ENCODE measurements at regions not wholly inside any gene's neighbourhood (a gene's known extent, or its start where the extent isn't known, plus 50 kb on each side); places are given as distances from the start of the nearest gene placed in this dataset.

- no peak overlapping the region for H3K4me3 ChIP-seq
- peaks cover 0 to 9% (median under 1%) of the 10 kb centered on the region in 10 experiments; a peak in 4 of 20 replicates for H3K4me1 ChIP-seq
- TF ChIP-seq Cebpa-rat (IDR thresholded peaks at IDR 0.05), result no peak
- no peaks in the 10 kb centered on the region for H3K36me3 ChIP-seq
- H3K9ac ChIP-seq, result no peak overlapping the region
- peaks cover 0 to 11% (median 5%) of the 10 kb centered on the region in 11 experiments; a peak in 5 of 22 replicates for H3K9me3 ChIP-seq (replicated peaks in 1 of 11)
- no peak overlapping the region for H3K4me2 ChIP-seq
- H4K20me1 ChIP-seq, result no peaks in the 10 kb centered on the region
- no peak overlapping the region for H3K27ac ChIP-seq
- no peaks in the 10 kb centered on the region for H3K27me3 ChIP-seq
Measured at GRCh38 chr20:17790296-17790695, 90.5 kb downstream of the BANF2 start.

- Histone ChIP-seq H3K36me3 (no peaks in the 10 kb centered on the region), H3K4me2 (no peak overlapping the region), H3K4me3 (no peak overlapping the region), H3K9me3 (replicated peaks in 1 of 11) (no peaks in the 10 kb centered on the region), H3K4me1 (peaks cover 6 to 18% (median 11%) of the 10 kb centered on the region in 10 experiments; a peak in 12 of 20 replicates), H4K20me1 (no peaks in the 10 kb centered on the region), H3K27me3 (no peaks in the 10 kb centered on the region), H3K9ac (no peak overlapping the region), H3K27ac (no peak overlapping the region)
- no peak for TF ChIP-seq Cebpa-rat (IDR thresholded peaks at IDR 0.05)
Measured at GRCh38 chr20:17787816-17788215, 88.0 kb downstream of the BANF2 start.

- H3K36me3 ChIP-seq, result no peaks in the 10 kb centered on the region
- no peak for TF ChIP-seq Cebpa-rat (IDR thresholded peaks at IDR 0.05)
- no peak overlapping the region for H3K27ac ChIP-seq
Measured at GRCh38 chr20:17786221-17786718, 86.5 kb downstream of the BANF2 start.

More at GRCh38 chr20:17786221-17786718, 86.5 kb downstream of the BANF2 start:
- H3K4me3 ChIP-seq, result no peak overlapping the region
- H3K9ac ChIP-seq, result no peak overlapping the region
- peak overlapping the region in 5 of 11 experiments; percentile 2 to 13 (median 5); a peak in 1 of 22 replicates for H3K4me2 ChIP-seq
- no peaks in the 10 kb centered on the region for H4K20me1 ChIP-seq
- H3K27me3 ChIP-seq, result no peaks in the 10 kb centered on the region
- H3K4me1 ChIP-seq, result peaks cover 6 to 19% (median 11%) of the 10 kb centered on the region in 10 experiments; a peak in 14 of 20 replicates
- H3K9me3 ChIP-seq (replicated peaks in 1 of 11), result 0 out of 22 replicates have a peak, but pooled peaks cover 0 to under 1% (median 0%) of the 10 kb centered on the region in 11 experiments

Data from BLaER1 treated with 17β-estradiol and CSF1 and Interleukin-3, amounts not matched to agents 10 nM and 100 nM (cell line).